Left renal pelvis (tissue), 4 donors: ENCODE measurements at regions not wholly inside any gene's neighbourhood (a gene's known extent, or its start where the extent isn't known, plus 50 kb on each side); places are given as distances from the start of the nearest gene placed in this dataset.

ENCODE experiments used
- DNase-seq, 4 donors: peaks; one replicate each; pipeline ENCODE4 v3.0.0-alpha.2; 2013; ENCODE audit warnings: low read depth in 4 of 4, low spot score in 3 of 4

GRCh38 chr2:8583400-8584173 is 98.3 kb upstream of the ID2 start:
- peak; percentile 80 to 83 (median 82) for DNase-seq

- no peak for DNase-seq
These were observed 97.4 kb upstream of the ID2 start for GRCh38 chr2:8584174-8585066.

DNA sequence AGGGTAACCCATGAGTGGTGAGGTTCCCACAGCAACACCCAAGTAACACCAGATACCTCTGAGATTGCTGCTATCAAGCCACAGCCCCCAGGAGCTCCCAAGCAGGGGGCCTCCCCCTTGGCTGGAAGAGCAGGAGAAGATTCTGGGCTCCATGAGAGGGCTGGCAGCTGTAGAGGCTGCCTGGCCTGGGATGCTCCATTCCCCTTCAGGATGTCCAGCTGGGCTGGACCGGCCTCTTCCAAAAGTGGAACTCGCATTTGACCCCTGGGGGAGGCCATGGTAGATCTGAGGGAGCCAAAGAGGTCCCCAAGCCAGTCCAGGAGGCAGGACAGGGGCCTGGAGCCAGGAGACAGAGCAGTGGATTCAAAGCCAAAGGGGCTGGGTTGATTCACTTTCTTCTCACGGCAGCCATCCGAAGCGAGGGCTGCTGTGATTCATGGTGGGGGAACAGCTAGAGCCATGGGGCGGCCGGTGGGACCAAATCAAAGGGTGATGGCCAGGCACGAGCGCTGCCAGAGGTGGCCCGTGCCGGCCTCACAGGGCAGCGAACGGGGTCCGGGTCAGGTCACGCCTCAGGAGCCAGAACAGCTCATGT is 95.3 kb upstream of the ID2 start:
- no peak for DNase-seq

DNA sequence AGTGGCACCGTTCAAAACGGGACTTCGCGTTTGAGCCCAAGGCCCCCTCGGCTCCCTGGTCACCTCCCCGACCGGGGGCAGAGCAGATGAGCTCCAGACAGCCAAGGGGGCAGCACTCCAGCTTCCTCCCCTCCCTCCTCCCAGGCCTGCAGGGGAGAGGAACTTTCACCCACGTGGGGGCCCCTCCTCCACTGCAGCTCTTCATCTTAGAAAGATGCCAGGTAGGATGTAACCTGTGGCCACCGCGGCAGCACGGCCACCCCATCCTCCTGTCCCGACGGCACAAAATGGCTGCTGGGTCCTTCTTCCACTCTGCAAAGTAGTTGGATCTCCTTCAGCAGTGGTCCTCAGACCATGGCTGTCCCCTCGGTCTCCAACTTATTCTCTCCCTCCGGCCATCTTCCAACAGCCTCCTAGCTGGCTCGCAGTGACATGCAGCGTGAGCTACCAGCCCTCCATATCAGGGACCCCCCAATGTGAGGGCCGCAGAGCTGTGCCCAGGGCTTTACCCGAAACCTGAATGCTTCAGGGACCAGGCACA is 94.5 kb upstream of the ID2 start:
- no peak for DNase-seq

DNA sequence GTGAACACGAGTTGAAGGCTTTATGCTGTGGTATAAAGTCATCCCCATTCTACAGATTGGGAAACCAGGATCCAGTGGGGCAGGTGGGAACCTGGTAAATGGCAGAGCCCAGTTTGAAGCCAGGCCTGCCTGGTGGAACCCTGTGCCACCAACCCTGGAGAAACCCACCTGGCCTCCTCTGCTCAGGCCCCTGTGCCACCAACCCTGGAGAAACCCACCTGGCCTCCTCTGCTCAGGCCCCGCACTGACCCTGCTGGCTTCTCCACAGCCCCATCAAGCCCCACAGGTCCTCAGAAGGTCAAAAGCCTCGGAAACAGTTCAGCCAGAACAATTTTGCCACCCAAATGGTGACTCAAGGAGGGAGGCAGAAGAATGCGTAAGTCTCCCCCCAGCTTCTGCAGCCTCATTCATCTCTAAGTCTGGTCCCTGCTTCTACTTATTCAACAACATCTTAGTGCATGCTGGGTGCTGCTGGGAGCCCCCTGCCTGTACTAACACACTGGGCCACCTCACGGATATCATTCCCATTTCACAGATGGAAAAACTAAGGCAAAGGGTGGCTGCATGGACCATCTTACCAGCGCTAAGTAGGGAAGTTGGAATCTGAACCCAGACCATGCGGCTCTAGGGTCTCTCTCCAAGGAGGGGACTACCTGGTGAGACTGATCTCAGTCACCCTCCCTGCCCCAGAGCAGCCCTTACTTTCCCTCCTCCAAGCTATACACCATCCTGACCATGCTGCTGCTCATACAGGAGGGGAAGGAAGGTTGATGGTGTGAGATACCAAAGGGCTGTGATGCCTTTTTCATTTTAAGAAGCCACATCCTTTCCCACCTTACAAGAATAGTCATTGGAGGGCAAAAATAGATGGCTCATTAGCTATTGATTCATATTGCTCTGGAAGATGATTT is 93.7 kb upstream of the ID2 start:
- DNase-seq: no peak

DNA sequence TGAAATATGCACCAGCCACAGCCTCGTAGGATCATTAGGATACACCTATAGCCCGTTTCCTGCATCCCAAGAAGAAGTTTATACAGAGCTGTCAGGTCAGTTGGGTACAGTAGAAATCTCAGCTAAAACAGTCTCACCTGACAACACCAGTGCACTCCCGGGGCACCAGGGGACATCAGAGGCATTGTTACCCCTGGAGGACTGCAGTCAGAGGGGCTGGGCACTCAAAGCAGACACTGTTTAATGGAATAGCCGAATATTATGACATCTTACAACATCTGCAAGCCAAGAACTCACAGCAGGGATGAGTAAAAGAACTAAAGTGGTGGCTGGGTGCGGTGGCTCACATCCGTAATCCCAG is 93.0 kb upstream of the ID2 start:
- no peak for DNase-seq

DNA sequence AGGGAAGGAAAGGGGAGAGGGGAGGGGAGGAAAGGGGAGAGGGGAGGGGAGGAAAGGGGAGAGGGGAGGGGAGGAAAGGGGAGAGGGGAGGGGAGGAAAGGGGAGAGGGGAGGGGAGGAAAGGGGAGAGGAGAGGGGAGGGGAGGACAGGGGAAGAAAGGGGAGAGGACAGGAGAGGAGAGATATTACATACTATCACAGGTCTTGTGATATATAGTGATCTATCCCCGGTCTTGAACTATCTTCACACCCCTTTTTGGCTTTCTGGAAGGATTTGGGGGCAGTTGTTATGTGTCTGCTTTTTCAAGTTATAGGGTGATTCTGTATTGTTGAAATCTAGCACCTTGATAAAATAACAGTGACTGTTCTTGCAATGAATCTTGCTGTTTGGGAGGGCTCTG is 92.1 kb upstream of the ID2 start:
- no peak for DNase-seq

- no peak for DNase-seq
These were observed 90.9 kb upstream of the ID2 start for GRCh38 chr2:8590938-8591337.

DNA sequence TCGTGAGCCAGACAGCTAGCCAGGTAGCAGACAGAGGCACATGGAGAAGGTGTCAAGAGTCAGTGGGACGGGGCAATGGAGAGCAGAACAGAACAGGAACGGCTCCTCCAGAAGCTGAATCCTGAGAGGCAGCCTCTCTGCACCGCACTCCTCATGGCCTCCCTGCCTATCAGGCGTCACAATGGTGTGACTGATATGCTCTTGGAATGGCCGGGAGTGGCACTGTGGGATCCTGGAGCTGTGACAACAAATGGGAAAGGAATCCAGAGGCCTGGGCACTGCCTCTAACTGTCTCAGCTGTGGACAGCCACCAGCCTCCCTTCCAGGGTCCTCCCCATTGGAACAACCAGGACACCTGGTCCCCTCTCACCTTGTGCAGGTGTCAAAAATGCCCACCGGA is 89.1 kb upstream of the ID2 start:
- no peak for DNase-seq

- no peak for DNase-seq
These were observed 88.6 kb upstream of the ID2 start for GRCh38 chr2:8593243-8593642.

DNA sequence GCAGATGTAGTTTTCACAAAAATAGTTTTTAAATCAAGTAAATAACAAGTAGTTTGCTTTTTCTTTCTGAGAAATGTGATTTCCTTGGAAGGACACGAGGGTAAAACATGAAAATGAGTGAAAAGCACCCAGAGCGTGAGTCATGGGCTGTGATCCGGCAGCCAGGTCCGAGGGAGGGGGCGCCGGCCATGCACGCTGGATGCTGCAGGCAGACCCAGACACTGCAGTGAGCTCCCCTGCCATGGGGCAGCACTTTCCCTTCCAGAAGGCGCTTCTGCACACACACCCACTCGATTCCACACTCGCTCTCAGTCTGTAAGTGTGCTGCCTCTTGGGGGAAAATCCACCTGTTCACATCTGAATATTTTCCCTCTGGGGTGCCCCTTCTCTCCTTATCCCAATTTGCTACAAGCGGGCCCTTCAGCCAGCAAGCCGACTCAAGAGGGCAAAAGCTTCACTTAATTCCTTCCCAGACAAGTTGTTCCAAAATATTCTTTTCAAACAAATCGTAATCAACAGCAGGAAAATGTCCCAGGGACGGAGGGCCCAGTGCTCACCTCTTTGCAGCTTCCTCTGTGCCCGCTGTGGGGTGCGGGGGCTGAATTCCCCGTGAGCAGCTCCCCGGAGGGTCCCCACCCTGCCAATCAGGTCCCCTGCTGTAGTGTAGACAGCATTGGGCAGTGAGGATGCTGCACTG is 87.0 kb upstream of the ID2 start:
- DNase-seq: no peak

DNA sequence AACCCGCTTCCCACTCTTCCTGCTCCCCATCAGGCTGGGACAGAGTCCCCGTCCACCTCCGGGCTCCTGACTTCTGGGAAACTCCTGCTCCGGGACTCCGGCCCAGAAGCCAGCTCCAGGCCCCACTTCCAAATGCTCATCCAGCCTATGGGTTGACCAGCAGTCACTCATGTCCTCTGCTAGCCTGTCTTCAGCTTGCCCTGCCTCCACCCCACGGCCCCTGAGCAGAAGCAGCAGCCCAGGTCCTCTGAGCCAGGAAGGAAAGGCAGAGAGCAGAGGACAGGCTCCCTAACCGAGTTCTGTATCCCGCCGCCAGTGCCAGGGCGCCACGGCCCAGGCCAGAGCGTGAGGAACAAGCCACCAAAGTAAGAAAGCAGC is 86.4 kb upstream of the ID2 start:
- no peak for DNase-seq

DNA sequence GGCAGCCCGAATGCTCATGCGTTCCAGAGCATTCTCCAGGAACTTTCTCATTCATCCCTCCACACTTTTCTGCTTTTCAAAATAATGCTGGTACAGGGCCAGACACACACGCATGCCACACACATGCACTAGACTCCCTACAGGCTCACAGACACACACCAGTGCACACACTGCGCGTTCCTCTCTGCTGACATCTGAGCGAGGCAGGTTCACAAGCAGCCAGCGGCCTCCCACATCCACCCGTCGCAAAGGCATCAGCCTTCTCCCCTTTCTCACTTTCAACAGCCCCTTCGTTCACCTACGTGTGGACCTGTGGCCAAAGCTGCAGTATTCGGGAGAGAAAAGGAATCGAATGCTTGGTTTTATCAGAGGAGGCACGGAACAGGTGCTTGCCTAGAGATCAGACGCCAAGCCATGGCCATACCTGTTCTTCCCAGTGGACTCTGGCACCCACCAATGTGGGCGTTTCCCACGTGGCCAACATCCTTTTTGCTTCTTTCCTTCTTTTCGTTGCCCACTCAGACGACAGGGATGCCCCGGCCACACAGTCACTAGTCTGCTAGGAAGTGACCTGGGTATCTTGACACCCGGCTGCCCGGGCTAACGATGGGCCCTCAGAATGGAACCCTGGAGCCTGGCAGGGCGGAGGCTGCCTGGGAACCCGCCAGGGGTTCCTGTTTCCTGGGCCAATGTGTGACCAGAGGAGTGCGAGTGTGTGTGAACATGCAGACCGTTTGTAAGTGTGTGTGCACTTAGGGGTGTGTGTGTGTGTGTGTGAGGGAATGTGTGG is 85.8 kb upstream of the ID2 start:
- DNase-seq: no peak

DNA sequence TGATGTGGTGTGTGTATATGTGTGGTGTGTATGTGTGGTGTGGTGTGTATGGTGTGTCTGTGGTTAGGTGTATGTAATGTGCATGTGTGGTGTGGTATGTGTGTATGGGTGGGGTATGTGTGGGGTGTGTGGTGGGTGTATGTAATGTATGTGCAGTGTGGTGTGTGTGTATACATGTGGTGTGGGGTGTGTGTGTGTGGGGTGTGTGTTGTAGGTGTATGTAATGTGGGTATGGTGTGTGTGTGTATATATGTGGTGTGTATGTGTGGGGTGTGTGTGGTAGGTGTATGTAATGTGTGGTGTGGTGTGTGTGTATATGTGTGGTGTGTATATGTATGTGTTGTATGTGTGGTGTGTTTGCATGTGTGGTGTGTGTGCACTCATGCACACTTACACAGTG is 84.8 kb upstream of the ID2 start:
- DNase-seq: no peak

DNA sequence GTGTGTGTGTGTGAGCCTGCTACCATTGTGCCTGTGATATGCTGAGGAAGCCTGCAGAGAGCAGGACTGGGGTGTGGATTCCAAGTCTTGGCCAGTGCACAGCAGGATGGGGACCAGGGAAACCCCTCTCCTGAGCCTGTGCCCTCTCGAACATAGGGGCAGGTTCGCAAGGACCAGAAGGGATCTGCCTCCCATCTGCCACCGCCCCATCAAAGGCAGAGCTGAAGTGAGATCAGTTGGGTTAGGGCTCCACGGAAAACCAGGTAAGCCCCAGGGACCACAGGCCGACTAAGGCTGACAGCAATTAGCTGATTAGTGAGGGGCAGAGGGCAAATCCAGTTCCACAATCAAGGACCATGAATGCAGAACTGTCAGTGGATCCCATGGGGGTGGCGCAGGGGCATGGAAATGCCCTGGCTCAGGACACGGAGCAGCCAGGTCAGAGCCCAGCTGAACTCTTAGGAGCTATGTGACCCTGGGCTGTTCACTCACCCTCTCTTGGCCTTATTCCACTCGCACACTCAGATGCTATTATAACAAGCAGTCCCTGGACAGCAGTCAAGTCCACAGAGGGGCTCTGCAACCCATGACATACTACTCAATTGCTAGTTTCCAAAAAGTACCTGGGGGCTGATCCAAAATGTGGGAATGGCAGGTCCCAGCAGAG is 84.2 kb upstream of the ID2 start:
- DNase-seq: no peak

- DNase-seq: no peak
These were observed 83.3 kb upstream of the ID2 start for GRCh38 chr2:8598295-8599165.

GRCh38 chr2:8599421-8600242 is 82.2 kb upstream of the ID2 start:
- no peak for DNase-seq
